Left colon (tissue), 2 donors: ENCODE measurements at regions not wholly inside any gene's neighbourhood (a gene's known extent, or its start where the extent isn't known, plus 50 kb on each side); places are given as distances from the start of the nearest gene placed in this dataset.

Experiments
- ATAC-seq: fragments of 200-7000 bp; cut with Tn5 transposase; one replicate; pipeline ENCODE4 v1.9.1; 2020; ENCODE audit warnings: mild to moderate bottlenecking, moderate library complexity
- DNase-seq, 2 donors: peaks; one replicate each; pipeline ENCODE4 v3.0.0-alpha.2; 2020
- intact Hi-C, 2 donors: fragments of 100-400 bp; cut with DNase I in 1 of 2; cut with micrococcal nuclease in 1 of 2; formaldehyde crosslinking; loops; one replicate each; pipeline versions ENCODE4 v1.11.2 to v1.14.0; 2022; cut with DNase I, micrococcal nuclease
- donor health status: DM: no; HTN: no; CAD: no.
- donor health status: DM: yes; HTN: yes; CAD: no.

GRCh38 chr20:21653628-21654027, 51.8 kb upstream of the PAX1 start:
- intact Hi-C loops = loop anchor here in 1 of 2 donors (10.0 kb wide), 1 partner anchor 61 kb away; no protein-coding TSS in a partner anchor
- DNase-seq (no peak), ATAC-seq (no peak)

GRCh38 chr20:21643417-21643816, 62.0 kb upstream of the PAX1 start:
- intact Hi-C loops = no loop called here
- ATAC-seq = no peak
- DNase-seq = no peak

- DNase-seq = no peak
- intact Hi-C loops = no loop called here
- no peak for ATAC-seq
These were observed 64.9 kb upstream of the PAX1 start for GRCh38 chr20:21640556-21640955.

GRCh38 chr20:21633829-21634228, 71.6 kb upstream of the PAX1 start:
- no peak for ATAC-seq
- no peak for DNase-seq
- intact Hi-C loops = no loop called here

- intact Hi-C loops = no loop called here
- DNase-seq = no peak
- ATAC-seq = no peak
These were observed 72.8 kb upstream of the PAX1 start for GRCh38 chr20:21632735-21633053.

GRCh38 chr20:21632031-21632734, 73.3 kb upstream of the PAX1 start:
- ATAC-seq (no peak), DNase-seq (no peak)
- intact Hi-C loops = no loop called here

- intact Hi-C loops = no loop called here
- ATAC-seq = no peak
These were observed 76.7 kb upstream of the PAX1 start for GRCh38 chr20:21628800-21629199.

GRCh38 chr20:21623781-21624094, 81.7 kb upstream of the PAX1 start:
- ATAC-seq = no peak
- DNase-seq = no peak
- intact Hi-C loops = no loop called here

More at GRCh38 chr20:21628800-21629199, 76.7 kb upstream of the PAX1 start:
- no peak for DNase-seq

- ATAC-seq (no peak), DNase-seq (no peak)
- intact Hi-C loops = no loop called here
These were observed 82.2 kb upstream of the PAX1 start for GRCh38 chr20:21623074-21623780.

GRCh38 chr20:21622097-21622857, 83.2 kb upstream of the PAX1 start:
- intact Hi-C loops = no loop called here
- ATAC-seq (no peak), DNase-seq (no peak)

- no peak for ATAC-seq
- no peak for DNase-seq
- intact Hi-C loops = no loop called here
These were observed 86.6 kb upstream of the PAX1 start for GRCh38 chr20:21618759-21619416.

GRCh38 chr20:21615617-21616080, 89.8 kb upstream of the PAX1 start:
- intact Hi-C loops = no loop called here
- ATAC-seq (peak; percentile 76), DNase-seq (peak in 1 of 2 donors; percentile 56)

- ATAC-seq = no peak
- no peak for DNase-seq
- intact Hi-C loops = no loop called here
These were observed 90.5 kb upstream of the PAX1 start for GRCh38 chr20:21614980-21615379.

GRCh38 chr20:21613512-21613911, 92.0 kb upstream of the PAX1 start:
- intact Hi-C loops = no loop called here
- ATAC-seq (peak; percentile 71), DNase-seq (peak; percentile 30 to 55)

- ATAC-seq (no peak), DNase-seq (no peak)
- intact Hi-C loops = no loop called here
These were observed 95.5 kb upstream of the PAX1 start for GRCh38 chr20:21609981-21610380.

- intact Hi-C loops = no loop called here
- ATAC-seq (no peak), DNase-seq (no peak)
These were observed 95.4 kb upstream of the NKX2-2 start for GRCh38 chr20:21609221-21609620.

- intact Hi-C loops = no loop called here
- DNase-seq (no peak), ATAC-seq (no peak)
These were observed 94.9 kb upstream of the NKX2-2 start for GRCh38 chr20:21608777-21609176.

GRCh38 chr20:21607971-21608725, 94.3 kb upstream of the NKX2-2 start:
- peak in 1 of 2 donors; percentile 40 for DNase-seq

GRCh38 chr20:21601799-21602198, 87.9 kb upstream of the NKX2-2 start:
- intact Hi-C loops = no loop called here
- no peak for ATAC-seq
- DNase-seq = no peak

More at GRCh38 chr20:21607971-21608725, 94.3 kb upstream of the NKX2-2 start:
- intact Hi-C loops = no loop called here
- peak; percentile 66 for ATAC-seq
